GM18951 (cell line): ENCODE measurements at regions not wholly inside any gene's neighbourhood (a gene's known extent, or its start where the extent isn't known, plus 50 kb on each side); places are given as distances from the start of the nearest gene placed in this dataset.

Experiments
- POLR2A ChIP-seq: IDR thresholded peaks from 4 replicates; pipeline ENCODE4 v1.6.1; 2011; ENCODE audit warnings: mild to moderate bottlenecking; ENCODE audit not compliant: insufficient read length, insufficient read depth; ENCODE audit errors: extremely low read depth
- in situ Hi-C: fragments of 300-500 bp; cut with MboI; formaldehyde crosslinking; loops from one replicate; pipeline ENCODE4 v1.12.0; 2022; ENCODE audit warnings: low sequenced_read_pairs, mixed read lengths, inconsistent platforms; ENCODE audit not compliant: unreplicated experiment

GRCh38 chr10:36638462-36639155 lies 486.8 kb upstream of the ANKRD30A start:
- in situ Hi-C loops, result no loop called here
- no peak for TF ChIP-seq POLR2A

- in situ Hi-C loops, result no loop called here
- TF ChIP-seq POLR2A, result no peak
Observed at GRCh38 chr10:36636879-36637278, 488.5 kb upstream of the ANKRD30A start.

- in situ Hi-C loops, result no loop called here
Observed at GRCh38 chr10:36636285-36636839, 489.0 kb upstream of the ANKRD30A start.

GRCh38 chr10:36634916-36635315 lies 490.5 kb upstream of the ANKRD30A start:
- in situ Hi-C loops, result no loop called here
- no peak for TF ChIP-seq POLR2A

More at GRCh38 chr10:36636285-36636839, 489.0 kb upstream of the ANKRD30A start:
- TF ChIP-seq POLR2A, result no peak

DNA sequence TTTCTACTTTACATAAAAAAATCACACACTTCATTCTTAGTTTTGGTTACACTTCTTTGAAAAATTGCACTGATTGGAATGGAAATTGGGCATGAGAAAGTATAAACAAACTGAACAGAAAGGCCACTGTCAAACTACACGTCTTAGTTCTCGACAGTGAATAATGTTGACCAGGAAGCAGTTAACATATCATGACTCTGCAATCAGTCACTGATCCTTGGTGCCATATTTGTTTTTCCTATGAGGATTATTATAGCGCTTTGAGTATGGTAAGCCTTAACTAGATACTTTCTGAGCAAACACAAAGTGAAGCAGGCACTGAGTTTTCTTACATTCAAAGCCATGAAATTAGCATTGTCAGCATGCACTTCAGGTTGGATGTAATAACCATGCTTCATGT lies 495.1 kb upstream of the ANKRD30A start:
- in situ Hi-C loops, result no loop called here
- no peak for TF ChIP-seq POLR2A

GRCh38 chr10:36629476-36629875 lies 495.9 kb upstream of the ANKRD30A start:
- in situ Hi-C loops, result no loop called here
- no peak for TF ChIP-seq POLR2A

DNA sequence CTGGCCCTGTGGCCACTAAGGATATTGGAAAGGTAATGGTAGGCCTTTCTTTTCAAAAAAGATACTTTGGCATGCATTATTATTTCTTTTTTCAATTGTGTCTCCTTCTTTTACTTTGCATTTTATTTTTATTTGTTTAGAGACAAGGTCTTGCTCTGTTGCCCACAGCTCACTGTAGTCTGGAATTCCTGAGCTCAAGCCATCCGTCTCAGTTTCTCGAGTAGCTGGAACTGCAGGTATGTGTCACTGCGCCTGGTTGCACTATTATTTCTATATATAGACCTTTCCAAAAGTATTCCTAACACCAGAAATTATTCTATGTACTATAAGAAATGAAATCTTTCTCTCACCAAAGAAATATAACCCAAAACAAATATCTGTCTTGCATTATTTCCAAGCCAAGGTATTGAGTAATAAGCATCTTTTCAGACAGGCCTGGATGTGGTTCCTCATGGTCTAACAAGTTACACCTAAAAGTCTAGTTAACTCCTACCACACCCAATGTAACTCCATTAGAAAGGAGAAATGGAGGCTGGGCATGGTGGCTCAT lies 500.8 kb upstream of the ANKRD30A start:
- TF ChIP-seq POLR2A, result no peak
- in situ Hi-C loops, result no loop called here

DNA sequence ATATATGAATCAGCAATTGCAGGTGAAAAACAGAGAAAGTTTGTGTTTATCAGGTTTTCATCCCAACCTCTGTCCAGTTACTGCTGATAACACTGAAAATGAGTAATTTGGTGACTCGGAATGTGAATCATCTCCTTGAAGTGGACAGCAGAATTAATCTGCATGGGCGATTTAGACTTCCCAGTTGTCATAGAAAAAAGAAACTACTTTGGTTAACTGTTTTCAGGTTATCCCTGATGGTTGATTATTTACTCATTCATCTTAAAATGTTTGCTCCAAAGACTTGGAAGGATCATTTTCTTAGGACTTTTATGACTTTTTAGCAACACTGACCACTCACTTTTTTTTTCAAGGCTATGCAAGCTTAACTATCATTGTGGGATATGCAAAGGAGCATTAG lies 504.1 kb upstream of the ANKRD30A start:
- TF ChIP-seq POLR2A, result no peak
- in situ Hi-C loops, result no loop called here

DNA sequence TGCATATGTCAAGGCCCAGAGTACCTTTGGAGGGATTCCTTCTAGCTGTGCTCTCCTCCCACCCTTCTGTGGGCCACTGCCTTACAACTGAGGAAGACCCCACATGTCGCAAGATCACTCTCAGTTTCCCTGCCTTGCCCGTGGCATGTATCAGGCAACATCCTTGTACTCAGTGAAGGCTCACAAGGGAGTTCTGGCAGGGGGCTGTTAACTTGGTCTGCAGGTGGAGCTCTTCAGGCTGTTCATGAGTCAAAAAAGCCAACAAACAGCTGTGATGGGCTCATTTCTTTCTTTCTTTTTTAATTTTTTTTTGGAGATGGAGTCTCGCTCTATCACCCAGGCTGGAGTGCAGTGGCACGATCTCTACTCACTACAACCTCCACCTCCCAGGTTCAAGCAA lies 513.0 kb upstream of the ANKRD30A start:
- no peak for TF ChIP-seq POLR2A
- in situ Hi-C loops, result no loop called here

- in situ Hi-C loops, result no loop called here
- TF ChIP-seq POLR2A, result no peak
Observed at GRCh38 chr10:36608866-36609265, 516.5 kb upstream of the ANKRD30A start.

GRCh38 chr10:36608251-36608650 lies 517.1 kb upstream of the ANKRD30A start:
- no peak for TF ChIP-seq POLR2A
- in situ Hi-C loops, result no loop called here

DNA sequence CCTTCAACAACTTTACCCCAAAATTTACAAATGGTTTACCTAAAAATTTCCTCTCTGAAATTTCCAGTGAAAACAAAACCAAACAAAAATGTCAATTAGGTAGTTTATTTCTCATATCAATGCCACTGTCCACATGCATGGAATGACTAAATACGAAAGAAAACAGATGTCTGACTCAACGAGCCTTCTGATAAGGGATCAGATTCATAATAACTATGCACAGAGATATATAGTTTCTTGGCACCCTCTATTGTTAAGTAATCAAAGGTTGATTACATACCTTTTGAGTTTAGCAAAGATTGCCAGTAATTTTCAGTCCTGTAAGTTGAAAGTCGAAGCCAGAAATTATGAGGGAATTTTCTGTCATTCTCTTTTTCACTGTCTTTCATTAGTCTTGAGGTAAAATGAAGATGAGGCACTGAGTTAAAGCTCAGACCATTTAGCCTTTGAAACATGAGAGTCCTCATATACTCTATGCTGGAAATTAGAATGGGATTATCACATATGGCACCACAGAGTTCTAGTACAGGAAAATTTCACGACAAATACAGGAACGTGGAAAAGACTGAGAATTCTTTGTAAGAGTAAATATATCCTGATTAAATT lies 519.1 kb upstream of the ANKRD30A start:
- TF ChIP-seq POLR2A, result no peak
- in situ Hi-C loops, result no loop called here

DNA sequence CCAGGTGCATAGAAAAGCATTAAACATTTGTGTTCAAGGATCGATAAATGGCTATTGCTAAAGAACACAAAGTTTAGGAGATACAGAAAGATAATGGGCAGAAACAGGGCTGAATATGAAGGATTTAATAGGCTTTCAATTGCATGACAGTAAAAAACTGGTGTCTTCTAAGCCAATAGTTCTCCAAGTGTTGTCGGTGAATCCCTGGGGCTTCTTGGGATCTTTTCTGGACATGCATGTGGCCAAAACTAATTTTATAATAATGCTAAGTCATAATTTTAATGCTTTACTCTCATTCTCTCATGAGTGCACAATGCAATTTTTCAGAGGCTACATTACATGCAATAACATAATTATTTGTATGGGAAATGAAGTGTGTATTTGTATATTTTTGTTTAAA lies 521.1 kb upstream of the ANKRD30A start:
- TF ChIP-seq POLR2A, result no peak
- in situ Hi-C loops, result no loop called here

- TF ChIP-seq POLR2A, result no peak
- in situ Hi-C loops, result no loop called here
Observed at GRCh38 chr10:36603688-36604087, 521.7 kb upstream of the ANKRD30A start.
